GM12878 (cell line): ENCODE measurements at regions not wholly inside any gene's neighbourhood (a gene's known extent, or its start where the extent isn't known, plus 50 kb on each side); places are given as distances from the start of the nearest gene placed in this dataset.

ENCODE experiments used
- ATAC-seq: fragments of 200-7000 bp; cut with Tn5 transposase; 3 replicates; pipeline ENCODE4 v1.9.1; 2020; ENCODE audit warnings: mild to moderate bottlenecking, moderate library complexity
- BruUV-seq: library from RNA; stranded (reverse); fragments of 400-500 nt; replicated peaks from 2 replicates; lab custom pipeline; 2021; lab: Mats Ljungman, UMichigan
- CTCF ChIA-PET: fragments of 300-600 bp; sonication (Branson Sonifier 250); formaldehyde crosslinking; extraction: SDS; loops from one replicate; lab custom pipeline; 2021; ENCODE audit warnings: inconsistent platforms; lab: Yijun Ruan, JAX
- POLR2A ChIA-PET: fragments of 350-600 bp; formaldehyde crosslinking; extraction: SDS; loops from one replicate; lab custom pipeline; 2021; ENCODE audit warnings: inconsistent platforms; lab: Charles Lee
- RAD21 ChIA-PET: fragments of 300-600 bp; sonication (Branson Sonifier 250); formaldehyde crosslinking; loops from one replicate; lab custom pipeline; 2023; ENCODE audit warnings: antibody characterized with exemption; ENCODE audit not compliant: unreplicated experiment; lab: Charles Lee
- SMC1A ChIA-PET: fragments of 300-600 bp; sonication (Branson Sonifier 250); formaldehyde crosslinking; loops from one replicate; lab custom pipeline; 2023; ENCODE audit not compliant: unreplicated experiment, uncharacterized antibody; lab: Charles Lee
- DNase-seq: peaks from one replicate; pipeline ENCODE4 v3.0.0-alpha.2; 2011; ENCODE audit warnings: low read depth, low spot score
- FAIRE-seq: peaks from 3 replicates; lab custom pipeline; 2011; peaks lifted over from hg19 to GRCh38; lab: Jason Lieb, UNC
- H2AFZ ChIP-seq: 2 replicates; pipeline ENCODE4 v1.6.0; 2011; ENCODE audit warnings: low read depth, low read length, control low read depth; ENCODE audit not compliant: control insufficient read depth
- H3K27ac ChIP-seq: 2 replicates; pipeline ENCODE4 v1.5.1; 2011; ENCODE audit warnings: control low read depth; ENCODE audit not compliant: control insufficient read depth, insufficient read depth
- H3K27me3 ChIP-seq, 2 experiments: replicated peaks in 1 of 2; 2 replicates each; pipeline versions ENCODE4 v1.6.0 to v1.6.1; 2011; ENCODE audit warnings: low read length in 1 of 2; ENCODE audit not compliant: control insufficient read depth in 2 of 2, insufficient read depth in 2 of 2
- H3K36me3 ChIP-seq, 2 experiments: 2 replicates each; pipeline ENCODE4 v1.5.1; 2011; ENCODE audit warnings: low read length in 1 of 2; ENCODE audit not compliant: control insufficient read depth in 2 of 2, insufficient read depth in 2 of 2
- H3K4me1 ChIP-seq: 2 replicates; pipeline ENCODE4 v1.6.1; 2011; ENCODE audit warnings: mild to moderate bottlenecking, low read length, moderate library complexity, mixed read lengths; ENCODE audit not compliant: control insufficient read depth, insufficient read depth
- H3K4me2 ChIP-seq: 2 replicates; pipeline ENCODE4 v1.6.0; 2011; ENCODE audit warnings: control low read depth; ENCODE audit not compliant: control insufficient read depth, insufficient read depth
- H3K4me3 ChIP-seq: fragments of 200-600 bp; sonication (generic); 2 replicates; pipeline ENCODE4 v1.5.1; 2016
- H3K79me2 ChIP-seq: 2 replicates; pipeline ENCODE4 v1.6.0; 2011; ENCODE audit warnings: low read length; ENCODE audit not compliant: control insufficient read depth, insufficient read depth
- H3K9ac ChIP-seq: 2 replicates; pipeline ENCODE4 v1.8.0; 2011; ENCODE audit warnings: low read length, control low read depth, mixed read lengths; ENCODE audit not compliant: control insufficient read depth, insufficient read depth
- H3K9me3 ChIP-seq: replicated peaks from 3 replicates; pipeline ENCODE4 v1.5.1; 2011; ENCODE audit warnings: mild to moderate bottlenecking, low read length; ENCODE audit not compliant: control insufficient read depth, insufficient read depth
- H4K20me1 ChIP-seq: 2 replicates; pipeline ENCODE4 v1.6.0; 2011; ENCODE audit not compliant: control insufficient read depth, insufficient read depth
- BRCA1 ChIP-seq: IDR thresholded peaks from 2 replicates; pipeline ENCODE4 v1.6.1; 2011; ENCODE audit warnings: low read depth, low read length, improper control_type of control experiment
- MXI1 ChIP-seq: fragments of 150-350 bp; IDR thresholded peaks from 2 replicates; pipeline ENCODE4 v1.6.1; 2011; ENCODE audit warnings: low read depth, mild to moderate bottlenecking, inconsistent platforms, low read length, improper control_type of control experiment
- NFXL1 ChIP-seq: fragments of 450-650 bp; IDR thresholded peaks from 2 replicates; pipeline ENCODE4 v1.6.1; 2017; ENCODE audit warnings: antibody characterized with exemption, mild to moderate bottlenecking, borderline replicate concordance
- SIX5 ChIP-seq: IDR thresholded peaks from 2 replicates; pipeline ENCODE4 v1.6.1; 2011; ENCODE audit warnings: mild to moderate bottlenecking, low read depth, low read length, moderate library complexity; ENCODE audit not compliant: severe bottlenecking
- SMARCA5 ChIP-seq: fragments of 450-650 bp; IDR thresholded peaks from 2 replicates; pipeline ENCODE4 v1.6.1; 2017; ENCODE audit warnings: mild to moderate bottlenecking
- TCF3 ChIP-seq: IDR thresholded peaks from 2 replicates; pipeline ENCODE4 v1.6.1; 2012; ENCODE audit warnings: low read depth, mild to moderate bottlenecking, low read length, borderline replicate concordance; ENCODE audit not compliant: insufficient read depth
- WGBS: methylation state at CpG from one replicate; pipeline ENCODE4 v1.1.6; 2016; ENCODE audit warnings: low lambda C conversion rate; ENCODE audit not compliant: insufficient replicate concordance, insufficient coverage; ENCODE audit errors: missing lambda C conversion rate; 5-methylcytosine and 5-hydroxymethylcytosine counted together
- in situ Hi-C: fragments of 300-500 bp; cut with MboI; formaldehyde crosslinking; loops from 9 replicates; pipeline ENCODE4 v1.14.3; 2018; ENCODE audit warnings: mixed read lengths
- intact Hi-C: fragments of 100-400 bp; cut with micrococcal nuclease; formaldehyde crosslinking; loops from one replicate; pipeline ENCODE4 v1.14.2; 2022; ENCODE audit not compliant: unreplicated experiment
- TF ChIP-seq, protein P1 (sequence below): IDR thresholded peaks from 2 replicates; pipeline ENCODE4 v1.6.1; 2012; ENCODE audit warnings: low read depth, low read length, improper control_type of control experiment
- TF ChIP-seq, protein P2 (sequence below): fragments of 450-650 bp; IDR thresholded peaks from 2 replicates; pipeline ENCODE4 v1.6.1; 2017; ENCODE audit warnings: mild to moderate bottlenecking, moderate library complexity
- TF ChIP-seq, protein P3 (sequence below): fragments of 150-350 bp; IDR thresholded peaks from 2 replicates; pipeline ENCODE4 v1.6.1; 2014; ENCODE audit warnings: mild to moderate bottlenecking, low read depth, low read length

- 24% methylated on average over 7 of the region's 7 CpGs for WGBS
- no peak overlapping the region for H3K4me3 ChIP-seq
- no peak for DNase-seq
- TF ChIP-seq, protein P1, sequence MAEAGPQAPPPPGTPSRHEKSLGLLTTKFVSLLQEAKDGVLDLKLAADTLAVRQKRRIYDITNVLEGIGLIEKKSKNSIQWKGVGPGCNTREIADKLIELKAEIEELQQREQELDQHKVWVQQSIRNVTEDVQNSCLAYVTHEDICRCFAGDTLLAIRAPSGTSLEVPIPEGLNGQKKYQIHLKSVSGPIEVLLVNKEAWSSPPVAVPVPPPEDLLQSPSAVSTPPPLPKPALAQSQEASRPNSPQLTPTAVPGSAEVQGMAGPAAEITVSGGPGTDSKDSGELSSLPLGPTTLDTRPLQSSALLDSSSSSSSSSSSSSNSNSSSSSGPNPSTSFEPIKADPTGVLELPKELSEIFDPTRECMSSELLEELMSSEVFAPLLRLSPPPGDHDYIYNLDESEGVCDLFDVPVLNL: no peak
- TF ChIP-seq, protein P2, sequence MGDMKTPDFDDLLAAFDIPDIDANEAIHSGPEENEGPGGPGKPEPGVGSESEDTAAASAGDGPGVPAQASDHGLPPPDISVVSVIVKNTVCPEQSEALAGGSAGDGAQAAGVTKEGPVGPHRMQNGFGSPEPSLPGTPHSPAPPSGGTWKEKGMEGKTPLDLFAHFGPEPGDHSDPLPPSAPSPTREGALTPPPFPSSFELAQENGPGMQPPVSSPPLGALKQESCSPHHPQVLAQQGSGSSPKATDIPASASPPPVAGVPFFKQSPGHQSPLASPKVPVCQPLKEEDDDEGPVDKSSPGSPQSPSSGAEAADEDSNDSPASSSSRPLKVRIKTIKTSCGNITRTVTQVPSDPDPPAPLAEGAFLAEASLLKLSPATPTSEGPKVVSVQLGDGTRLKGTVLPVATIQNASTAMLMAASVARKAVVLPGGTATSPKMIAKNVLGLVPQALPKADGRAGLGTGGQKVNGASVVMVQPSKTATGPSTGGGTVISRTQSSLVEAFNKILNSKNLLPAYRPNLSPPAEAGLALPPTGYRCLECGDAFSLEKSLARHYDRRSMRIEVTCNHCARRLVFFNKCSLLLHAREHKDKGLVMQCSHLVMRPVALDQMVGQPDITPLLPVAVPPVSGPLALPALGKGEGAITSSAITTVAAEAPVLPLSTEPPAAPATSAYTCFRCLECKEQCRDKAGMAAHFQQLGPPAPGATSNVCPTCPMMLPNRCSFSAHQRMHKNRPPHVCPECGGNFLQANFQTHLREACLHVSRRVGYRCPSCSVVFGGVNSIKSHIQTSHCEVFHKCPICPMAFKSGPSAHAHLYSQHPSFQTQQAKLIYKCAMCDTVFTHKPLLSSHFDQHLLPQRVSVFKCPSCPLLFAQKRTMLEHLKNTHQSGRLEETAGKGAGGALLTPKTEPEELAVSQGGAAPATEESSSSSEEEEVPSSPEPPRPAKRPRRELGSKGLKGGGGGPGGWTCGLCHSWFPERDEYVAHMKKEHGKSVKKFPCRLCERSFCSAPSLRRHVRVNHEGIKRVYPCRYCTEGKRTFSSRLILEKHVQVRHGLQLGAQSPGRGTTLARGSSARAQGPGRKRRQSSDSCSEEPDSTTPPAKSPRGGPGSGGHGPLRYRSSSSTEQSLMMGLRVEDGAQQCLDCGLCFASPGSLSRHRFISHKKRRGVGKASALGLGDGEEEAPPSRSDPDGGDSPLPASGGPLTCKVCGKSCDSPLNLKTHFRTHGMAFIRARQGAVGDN: no peak
- no peak for TF ChIP-seq SMARCA5
- TF ChIP-seq, protein P3, sequence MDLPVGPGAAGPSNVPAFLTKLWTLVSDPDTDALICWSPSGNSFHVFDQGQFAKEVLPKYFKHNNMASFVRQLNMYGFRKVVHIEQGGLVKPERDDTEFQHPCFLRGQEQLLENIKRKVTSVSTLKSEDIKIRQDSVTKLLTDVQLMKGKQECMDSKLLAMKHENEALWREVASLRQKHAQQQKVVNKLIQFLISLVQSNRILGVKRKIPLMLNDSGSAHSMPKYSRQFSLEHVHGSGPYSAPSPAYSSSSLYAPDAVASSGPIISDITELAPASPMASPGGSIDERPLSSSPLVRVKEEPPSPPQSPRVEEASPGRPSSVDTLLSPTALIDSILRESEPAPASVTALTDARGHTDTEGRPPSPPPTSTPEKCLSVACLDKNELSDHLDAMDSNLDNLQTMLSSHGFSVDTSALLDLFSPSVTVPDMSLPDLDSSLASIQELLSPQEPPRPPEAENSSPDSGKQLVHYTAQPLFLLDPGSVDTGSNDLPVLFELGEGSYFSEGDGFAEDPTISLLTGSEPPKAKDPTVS: no peak
- no peak for TF ChIP-seq MXI1
- TF ChIP-seq TCF3: no peak
- no peak for TF ChIP-seq SIX5
- TF ChIP-seq NFXL1: no peak
- no peak for TF ChIP-seq BRCA1
- TF ChIP-seq, all 136 proteins: peak for 0
- no peaks in the 10 kb centered on the region for H3K27me3 ChIP-seq
- RAD21 ChIA-PET: no interaction called here
- ATAC-seq: no peak
- H3K79me2 ChIP-seq: no peaks in the 10 kb centered on the region
- SMC1A ChIA-PET: no interaction called here
- no peaks in the 10 kb centered on the region for H4K20me1 ChIP-seq
- no peak overlapping the region for H3K9ac ChIP-seq
- CTCF ChIA-PET: no interaction called here
- FAIRE-seq: no peak
- H3K4me2 ChIP-seq: no peak overlapping the region
- H3K9me3 ChIP-seq: no peaks in the 10 kb centered on the region
- POLR2A ChIA-PET: no interaction called here
- no peak overlapping the region for H2AFZ ChIP-seq
- no peaks in the 10 kb centered on the region for H3K36me3 ChIP-seq
- BruUV-seq: no TSS peak
- no peak overlapping the region for H3K27ac ChIP-seq
- in situ Hi-C loops: no loop called here
- H3K4me1 ChIP-seq: no peaks in the 10 kb centered on the region
- intact Hi-C loops: no loop called here
These were observed 327.5 kb upstream of the RUNX1 start for GRCh38 chr21:35376406-35377135.
